Amniotic stem cell (primary cell): ENCODE measurements at regions not wholly inside any gene's neighbourhood (a gene's known extent, or its start where the extent isn't known, plus 50 kb on each side); places are given as distances from the start of the nearest gene placed in this dataset.
A peak's percentile ranks its signal among the peaks of the same experiment; 100 is the strongest.
"Not testable (repeated sequence)": the region's sequence is repeated elsewhere in the genome, so short reads cannot be mapped to it uniquely, and the experiment has no call there.

Experiments
- DNase-seq: peaks from one replicate; lab custom pipeline; 2025; lab: John Stamatoyannopoulos, UW

GRCh38 chr5:117633093-117633492, 1058.5 kb upstream of the SEMA6A start:
- no peak for DNase-seq

- DNase-seq, result no peak
Measured at GRCh38 chr5:117624201-117624600, 1049.6 kb upstream of the SEMA6A start.

- DNase-seq, result no peak
Measured at GRCh38 chr5:117623042-117623805, 1048.6 kb upstream of the SEMA6A start.

GRCh38 chr5:117621921-117622320, 1047.3 kb upstream of the SEMA6A start:
- DNase-seq, result no peak

- no peak for DNase-seq
Measured at GRCh38 chr5:117615226-117615625, 1040.6 kb upstream of the SEMA6A start.

- no peak for DNase-seq
Measured at GRCh38 chr5:117614408-117614807, 1039.8 kb upstream of the SEMA6A start.

GRCh38 chr5:117604845-117605244, 1030.2 kb upstream of the SEMA6A start:
- no peak for DNase-seq

- DNase-seq, result not testable (repeated sequence)
Measured at GRCh38 chr5:117599811-117600210, 1025.2 kb upstream of the SEMA6A start.

- no peak for DNase-seq
Measured at GRCh38 chr5:117594166-117594565, 1019.5 kb upstream of the SEMA6A start.

GRCh38 chr5:117590944-117591343, 1016.3 kb upstream of the SEMA6A start:
- DNase-seq, result peak; percentile 47

- no peak for DNase-seq
Measured at GRCh38 chr5:117588611-117589010, 1014.0 kb upstream of the SEMA6A start.

- DNase-seq, result no peak
Measured at GRCh38 chr5:117587111-117587510, 1012.5 kb upstream of the SEMA6A start.

GRCh38 chr5:117568622-117569021, 994.0 kb upstream of the SEMA6A start:
- no peak for DNase-seq

- no peak for DNase-seq
Measured at GRCh38 chr5:117568126-117568525, 993.5 kb upstream of the SEMA6A start.

GRCh38 chr5:117562647-117563046, 988.0 kb upstream of the SEMA6A start:
- DNase-seq, result no peak

GRCh38 chr5:117561531-117561930, 986.9 kb upstream of the SEMA6A start:
- no peak for DNase-seq

GRCh38 chr5:117559005-117559844, 984.6 kb upstream of the SEMA6A start:
- DNase-seq, result no peak

GRCh38 chr5:117551236-117551635, 976.6 kb upstream of the SEMA6A start:
- no peak for DNase-seq

GRCh38 chr5:117547192-117547591, 972.6 kb upstream of the SEMA6A start:
- no peak for DNase-seq

GRCh38 chr5:117539692-117540091, 965.1 kb upstream of the SEMA6A start:
- DNase-seq, result no peak

- DNase-seq, result no peak
Measured at GRCh38 chr5:117533792-117534191, 959.2 kb upstream of the SEMA6A start.

GRCh38 chr5:117533051-117533670, 958.5 kb upstream of the SEMA6A start:
- DNase-seq, result not testable (repeated sequence)
